ENCODE measurements at regions not wholly inside any gene's neighbourhood (a gene's known extent, or its start where the extent isn't known, plus 50 kb on each side); places are given as distances from the start of the nearest gene placed in this dataset.

GRCh38 chr9:80144406-80144805, 572.6 kb downstream of the TLE4 start (continued):
- TF ChIP-seq CEBPB (IDR thresholded peaks at IDR 0.05; ENCODE audit: low read depth, low read length) (no peak), KDM5A (IDR thresholded peaks at IDR 0.05; ENCODE audit: low read length) (no peak), SIX5 (IDR thresholded peaks at IDR 0.05; ENCODE audit: low read depth, low read length) (no peak), BCL11A (IDR thresholded peaks at IDR 0.05; ENCODE audit: low read depth in 2 of 2, low read length in 2 of 2) (no peak), CTBP2 (IDR thresholded peaks at IDR 0.05; ENCODE audit: borderline replicate concordance, insufficient read depth, insufficient read length, low read length) (no peak), RFX5 (IDR thresholded peaks at IDR 0.05; ENCODE audit: borderline replicate concordance, low read depth, low read length) (no peak)
